NOMO-1 (cell line): ENCODE measurements at regions not wholly inside any gene's neighbourhood (a gene's known extent, or its start where the extent isn't known, plus 50 kb on each side); places are given as distances from the start of the nearest gene placed in this dataset.

Experiments used
- DNase-seq, 2 experiments: peaks; one replicate each; lab custom pipeline; 2025; ENCODE audit not compliant: unreplicated experiment in 2 of 2; lab: John Stamatoyannopoulos, UW

DNA sequence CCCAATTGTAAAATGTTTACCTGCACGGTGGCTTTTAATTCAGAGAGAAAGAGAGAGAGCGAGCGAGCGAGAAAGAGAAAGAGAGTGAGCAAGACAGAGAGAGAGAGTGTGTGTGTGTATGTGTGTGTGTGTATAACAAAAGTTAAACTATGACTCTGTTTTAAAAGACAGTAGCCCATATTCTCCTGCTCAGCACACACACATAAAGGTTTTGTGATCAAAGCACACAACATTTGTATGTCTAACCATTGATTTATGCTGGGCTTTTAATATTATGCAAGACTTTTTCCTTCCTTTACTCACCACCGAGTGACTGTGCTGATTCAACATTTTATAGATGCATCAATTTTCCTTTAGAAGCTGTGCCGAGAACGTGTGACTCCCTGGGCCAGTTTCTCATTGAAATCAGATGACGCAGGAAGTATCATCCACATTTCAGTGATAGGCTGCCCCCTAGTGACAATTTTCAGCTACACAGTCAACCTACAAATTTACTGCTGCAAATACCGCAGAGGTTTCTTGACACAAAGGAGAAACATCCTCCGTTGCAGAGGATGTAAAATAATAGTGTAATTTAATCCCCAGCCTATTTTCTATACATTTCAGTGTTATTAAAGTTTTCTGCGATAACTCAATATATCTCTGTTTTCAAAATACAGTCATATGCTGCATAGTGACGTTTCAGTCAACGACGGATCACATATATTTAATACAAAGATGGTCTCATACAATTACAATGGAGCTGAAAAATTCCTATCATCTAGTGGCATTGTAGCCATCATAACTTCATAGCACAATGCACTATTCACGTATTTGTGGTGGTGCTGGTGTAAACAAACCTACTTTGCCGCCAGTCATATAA lies 165.9 kb upstream of the TANK start:
- peak; percentile 29 to 76 for DNase-seq

DNA sequence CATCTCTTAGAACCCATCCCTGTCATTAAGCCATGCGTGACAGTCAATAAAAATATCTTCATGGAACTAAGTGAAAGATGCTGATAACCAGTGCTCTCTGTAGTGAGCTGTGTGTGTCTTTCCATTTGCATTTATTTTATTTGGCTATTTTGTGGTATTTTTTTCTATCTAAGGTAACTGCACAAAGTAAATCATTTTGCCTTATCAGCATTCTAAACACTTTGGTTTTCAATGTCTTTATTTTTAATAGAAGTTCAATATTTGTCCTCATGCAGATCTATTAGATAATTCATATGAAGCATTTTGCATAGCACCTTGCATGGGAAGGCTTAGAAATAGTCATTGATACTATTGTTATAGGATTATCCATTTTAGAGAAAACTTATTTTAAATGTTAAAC lies 163.6 kb upstream of the TANK start:
- no peak for DNase-seq

DNA sequence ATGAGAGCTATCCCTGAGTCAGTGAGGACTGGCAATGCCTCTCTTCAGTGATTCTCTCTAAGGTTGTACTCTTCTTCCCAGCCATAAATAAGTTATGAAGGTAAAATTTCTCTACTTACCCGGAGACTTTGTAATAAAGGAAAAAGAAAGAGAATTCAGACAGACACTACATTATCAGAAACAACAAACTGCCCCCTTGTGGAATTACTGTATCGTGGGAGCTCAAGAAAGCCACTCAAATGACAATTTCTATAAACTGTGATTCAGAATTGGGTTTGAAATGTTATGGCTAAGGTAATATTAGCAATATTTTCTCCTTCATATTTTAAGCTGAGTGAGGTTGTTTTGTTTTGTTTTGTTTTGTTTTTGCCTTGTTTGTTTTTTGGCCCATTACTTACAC lies 155.8 kb upstream of the TANK start:
- DNase-seq = peak in 1 of 2 experiments; percentile 8

GRCh38 chr2:161005170-161005569 lies 155.1 kb upstream of the TANK start:
- DNase-seq = no peak

DNA sequence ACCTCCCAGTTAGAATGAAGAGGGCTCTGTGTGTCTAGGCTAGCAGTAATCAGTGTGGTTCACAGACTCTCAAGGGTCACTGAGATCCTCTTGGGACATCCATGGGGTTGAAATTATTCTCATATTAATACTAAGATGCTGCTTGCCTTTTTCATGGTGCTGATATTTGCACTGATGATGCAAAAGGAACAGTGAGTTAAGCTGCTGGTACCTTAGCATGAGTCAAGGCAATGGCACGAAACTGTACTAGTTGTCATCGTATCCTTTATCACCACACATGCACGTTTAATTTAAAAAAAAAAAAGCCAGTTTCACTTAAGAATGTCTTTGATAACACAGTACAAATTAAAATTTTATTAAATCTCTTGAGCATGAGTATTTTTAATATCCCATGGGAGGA lies 151.9 kb upstream of the TANK start:
- DNase-seq = no peak

GRCh38 chr2:161010503-161011015 lies 149.7 kb upstream of the TANK start:
- DNase-seq = no peak

GRCh38 chr2:161017780-161018470 lies 142.3 kb upstream of the TANK start:
- DNase-seq = no peak

GRCh38 chr2:161019311-161019710 lies 140.9 kb upstream of the TANK start:
- DNase-seq = no peak

DNA sequence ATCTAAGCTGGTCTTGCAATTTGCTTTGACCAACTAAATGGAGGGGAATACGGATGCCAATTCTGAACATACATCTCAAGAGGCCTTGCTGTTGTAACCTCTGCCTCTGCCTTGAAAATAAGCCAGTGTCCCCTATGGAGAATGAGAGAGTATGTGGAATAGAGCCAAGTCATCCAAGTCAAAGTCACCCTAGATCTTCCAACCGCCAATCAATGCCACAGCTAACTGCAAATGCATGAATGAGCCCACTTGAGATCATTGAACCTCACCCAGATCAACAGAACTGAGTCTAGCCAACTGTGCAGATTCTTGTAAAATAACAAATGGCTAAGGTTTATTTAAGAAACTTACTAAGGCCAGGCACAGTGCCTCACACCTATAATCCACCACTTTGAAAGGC lies 139.8 kb upstream of the TANK start:
- DNase-seq = no peak

- no peak for DNase-seq
Observed at GRCh38 chr2:161028581-161028980, 131.6 kb upstream of the TANK start.

- no peak for DNase-seq
Observed at GRCh38 chr2:161029321-161029720, 130.9 kb upstream of the TANK start.

- DNase-seq = peak; percentile 51 to 56
Observed at GRCh38 chr2:161030260-161031063, 129.8 kb upstream of the TANK start.

DNA sequence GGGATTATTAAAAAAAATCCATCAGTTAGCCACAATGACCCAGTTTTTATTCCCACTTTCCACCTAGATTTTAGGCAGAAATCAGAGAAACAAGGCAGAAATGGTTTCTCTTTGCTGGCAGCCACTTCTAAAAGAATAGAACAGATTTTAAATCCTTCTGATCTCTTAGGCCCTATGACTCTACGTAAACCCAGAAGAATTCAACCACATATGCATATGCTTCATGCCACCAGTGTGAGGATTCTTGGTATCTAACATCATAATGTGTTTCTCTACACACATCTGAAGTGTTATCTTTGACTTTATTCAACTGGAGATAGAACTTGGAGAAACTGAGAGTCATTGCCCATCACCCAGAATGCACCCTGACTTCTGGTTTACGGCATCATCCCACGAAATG lies 128.7 kb upstream of the TANK start:
- no peak for DNase-seq

GRCh38 chr2:161032635-161033034 lies 127.6 kb upstream of the TANK start:
- DNase-seq = no peak

- no peak for DNase-seq
Observed at GRCh38 chr2:161033059-161033660, 127.1 kb upstream of the TANK start.

DNA sequence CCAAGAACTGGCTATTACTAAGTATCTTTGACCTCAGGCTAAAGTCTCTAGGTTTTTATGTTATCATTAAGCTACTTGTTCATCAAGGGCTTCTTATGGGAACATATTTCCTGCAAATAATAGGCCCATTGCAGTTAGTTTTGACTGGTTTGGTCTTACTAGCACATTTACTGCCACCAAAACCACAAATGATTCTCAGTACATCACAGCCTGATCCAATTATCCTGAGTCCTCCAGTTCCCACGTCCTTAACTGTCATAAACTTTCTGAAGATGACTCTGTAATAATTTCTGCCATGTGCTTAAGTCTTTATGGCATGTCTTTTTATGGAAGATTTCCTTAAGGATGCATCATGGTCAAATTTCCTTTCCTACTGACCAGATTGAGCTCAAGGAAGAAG lies 123.3 kb upstream of the TANK start:
- DNase-seq = no peak

GRCh38 chr2:161039071-161039470 lies 121.2 kb upstream of the TANK start:
- no peak for DNase-seq

DNA sequence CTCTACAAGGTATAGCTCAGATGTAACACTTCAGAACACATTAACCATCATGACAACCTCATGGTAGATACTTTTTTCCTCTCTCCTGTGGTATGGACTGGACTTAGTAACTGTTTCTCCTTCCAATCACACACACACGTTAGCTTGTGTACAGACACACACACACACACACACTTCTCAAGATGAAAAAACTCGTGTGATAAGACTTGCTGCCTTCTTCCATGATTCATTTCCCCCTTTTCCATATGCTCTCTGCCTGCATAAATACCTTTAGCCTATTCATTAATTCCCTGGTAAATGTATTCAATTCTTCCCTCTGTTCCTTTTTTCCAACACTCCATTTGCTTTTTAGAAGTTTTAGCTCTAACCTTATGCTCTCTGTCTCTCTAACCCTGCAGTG lies 118.9 kb upstream of the TANK start:
- DNase-seq = no peak

- no peak for DNase-seq
Observed at GRCh38 chr2:161042990-161043625, 117.1 kb upstream of the TANK start.

GRCh38 chr2:161044095-161044865 lies 115.9 kb upstream of the TANK start:
- DNase-seq = no peak
